ENCODE measurements at regions not wholly inside any gene's neighbourhood (a gene's known extent, or its start where the extent isn't known, plus 50 kb on each side); places are given as distances from the start of the nearest gene placed in this dataset.

DNA sequence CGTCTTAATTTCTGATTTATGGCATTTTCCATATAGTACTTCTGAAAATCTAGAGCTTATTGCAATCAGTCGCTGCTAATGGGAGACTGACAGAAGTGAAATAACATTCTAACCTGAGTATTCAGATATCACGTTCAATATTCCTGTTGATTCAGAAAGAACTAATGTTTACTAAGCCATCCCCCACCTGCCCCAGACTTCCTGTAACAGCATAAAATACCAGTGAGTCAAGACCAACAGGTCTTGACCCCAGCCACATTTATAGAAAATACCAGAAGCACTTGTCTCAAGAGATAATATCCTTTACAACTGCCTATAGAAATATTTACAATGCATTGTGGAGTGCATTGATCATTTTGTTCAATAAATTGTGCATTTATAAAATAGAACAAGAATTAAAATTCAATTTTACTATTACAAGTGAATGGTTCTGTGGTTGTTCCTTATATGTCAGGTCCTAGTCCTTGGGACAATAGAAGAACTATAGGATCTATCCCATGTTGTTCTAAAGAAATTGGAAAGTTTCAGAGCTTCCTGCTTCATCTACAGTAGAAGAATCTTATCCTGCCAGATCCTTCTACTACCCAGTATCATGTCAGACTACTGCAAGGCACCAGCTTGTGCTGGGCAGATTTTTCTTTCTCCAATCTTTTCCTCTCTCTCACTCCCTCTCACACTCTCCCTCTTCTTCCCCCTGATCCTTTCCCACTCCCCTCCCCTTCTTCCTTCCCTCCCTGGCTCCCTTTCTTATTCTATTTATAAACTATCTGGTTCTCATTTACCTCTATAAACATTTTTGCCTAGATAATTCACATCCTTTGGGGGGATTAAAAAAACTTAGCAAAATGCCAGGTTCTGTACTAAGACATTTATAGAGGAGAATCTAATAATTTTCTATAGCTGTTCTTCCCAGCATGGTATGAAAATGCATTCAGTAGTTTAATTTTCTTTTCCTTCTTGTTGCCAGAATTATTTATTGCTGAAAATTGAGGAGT, 629.9 kb downstream of the DIAPH3 start:
- no peak for DNase-seq (ENCODE audit: low read depth in 2 of 2)

DNA sequence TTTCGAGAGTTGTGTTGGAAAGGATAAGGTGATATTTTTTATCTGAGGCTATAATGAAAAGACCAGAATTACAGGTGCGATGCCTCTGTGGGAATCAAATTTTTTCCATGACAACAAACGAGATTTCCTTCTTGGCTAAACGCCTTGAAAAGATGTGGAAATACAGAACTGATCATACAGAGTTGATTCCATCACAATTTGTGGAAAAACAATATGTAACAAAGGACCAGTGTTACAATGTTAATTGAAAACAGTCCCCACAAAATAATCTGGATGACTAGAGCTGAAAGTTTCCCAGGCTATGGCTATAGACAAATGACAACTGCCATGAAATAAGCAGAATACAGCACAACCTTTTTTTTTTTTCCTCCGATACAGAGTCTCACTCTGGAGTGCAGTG, 628.9 kb downstream of the DIAPH3 start:
- no peak for DNase-seq (ENCODE audit: low read depth in 2 of 2)

GRCh38 chr13:59537500-59537899, 626.2 kb downstream of the DIAPH3 start:
- no peak for DNase-seq (ENCODE audit: low read depth in 2 of 2)

GRCh38 chr13:59538512-59538911, 625.2 kb downstream of the DIAPH3 start:
- DNase-seq (ENCODE audit: low read depth in 2 of 2), result no peak

- no peak for DNase-seq (ENCODE audit: low read depth in 2 of 2)
Observed at GRCh38 chr13:59542303-59542702, 621.4 kb downstream of the DIAPH3 start.

GRCh38 chr13:59543418-59543817, 620.3 kb downstream of the DIAPH3 start:
- no peak for DNase-seq (ENCODE audit: low read depth in 2 of 2)

DNA sequence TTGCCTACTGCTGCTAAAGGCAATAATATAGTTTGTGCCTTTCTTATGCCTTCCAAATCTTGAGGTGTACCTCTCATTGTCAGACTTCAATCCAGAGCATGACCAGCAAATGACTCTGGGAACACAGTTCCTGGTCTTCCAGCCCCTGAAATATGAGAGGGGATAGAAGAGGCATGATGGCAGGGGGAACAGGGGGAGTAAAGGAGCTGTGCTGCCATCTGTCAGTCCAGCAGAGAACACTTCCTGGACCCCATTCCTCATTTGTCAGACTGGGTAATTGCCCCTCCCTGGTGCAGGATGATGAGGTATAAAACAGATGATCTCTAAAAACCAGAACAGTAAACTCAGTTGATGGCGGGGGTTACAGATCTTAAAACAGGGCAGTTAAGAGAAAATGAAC, 618.7 kb downstream of the DIAPH3 start:
- DNase-seq (ENCODE audit: low read depth in 2 of 2), result no peak

DNA sequence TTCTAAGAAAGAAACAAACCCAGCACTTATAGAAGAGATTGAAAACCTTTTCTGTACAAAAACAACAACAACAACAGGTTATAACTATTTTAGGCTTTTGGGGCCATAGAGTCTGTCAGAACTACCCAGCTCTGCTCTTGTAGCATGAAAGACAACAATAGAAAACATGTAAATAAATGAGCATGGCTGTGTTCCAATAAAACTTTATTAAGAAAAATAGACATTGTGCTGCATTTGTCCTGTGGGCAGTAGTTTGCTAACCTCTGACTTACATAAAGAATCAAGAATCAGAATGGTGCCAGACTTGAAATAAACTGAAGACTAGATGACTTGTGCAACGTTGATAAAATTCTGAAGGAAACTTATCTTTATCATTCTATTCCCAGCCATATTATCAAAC, 617.5 kb downstream of the DIAPH3 start:
- DNase-seq (ENCODE audit: low read depth in 2 of 2), result no peak

GRCh38 chr13:59547950-59548349, 615.8 kb downstream of the DIAPH3 start:
- no peak for DNase-seq (ENCODE audit: low read depth in 2 of 2)

GRCh38 chr13:59562924-59563323, 600.8 kb downstream of the DIAPH3 start:
- DNase-seq (ENCODE audit: low read depth in 2 of 2), result no peak

DNA sequence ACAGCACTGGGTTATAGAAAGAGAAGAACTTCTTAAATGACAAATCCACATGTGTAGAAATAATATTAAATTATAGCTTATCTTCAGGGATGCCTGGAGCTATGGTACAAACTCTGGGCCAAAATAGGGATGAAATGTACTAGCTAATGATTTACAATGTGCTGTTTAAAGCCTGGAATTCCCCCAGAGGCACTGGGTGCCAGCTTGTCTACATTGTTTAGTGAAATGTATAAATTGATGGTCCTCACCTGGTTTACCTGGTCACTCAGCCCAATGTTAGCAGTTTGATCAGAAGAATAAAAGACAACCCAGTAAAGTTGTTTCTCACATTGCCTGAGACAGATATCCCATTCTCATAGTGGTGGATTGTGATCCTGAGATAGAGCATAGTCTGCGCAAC, 597.2 kb downstream of the DIAPH3 start:
- no peak for DNase-seq (ENCODE audit: low read depth in 2 of 2)

- DNase-seq (ENCODE audit: low read depth in 2 of 2), result no peak
Observed at GRCh38 chr13:59568306-59568705, 595.4 kb downstream of the DIAPH3 start.

DNA sequence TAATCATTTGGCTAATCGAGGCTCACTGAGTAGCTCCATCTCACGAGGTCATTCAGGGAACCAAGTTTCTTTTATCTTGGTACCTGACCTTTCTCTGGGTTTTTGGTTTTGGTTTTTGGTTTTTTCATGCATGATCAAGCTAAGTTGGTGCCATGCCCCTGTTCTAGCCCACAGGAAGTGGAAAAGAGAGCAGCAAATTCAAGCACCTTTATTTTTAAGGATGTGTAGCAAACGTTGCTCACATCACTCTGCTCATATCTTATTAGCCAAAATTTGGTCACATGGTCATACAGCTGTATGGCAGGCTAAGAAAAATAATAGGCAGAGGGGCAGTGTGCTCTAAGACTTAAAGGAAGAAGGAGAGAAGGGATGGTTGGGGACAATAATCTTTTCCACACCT, 593.5 kb downstream of the DIAPH3 start:
- DNase-seq (ENCODE audit: low read depth in 2 of 2), result no peak

DNA sequence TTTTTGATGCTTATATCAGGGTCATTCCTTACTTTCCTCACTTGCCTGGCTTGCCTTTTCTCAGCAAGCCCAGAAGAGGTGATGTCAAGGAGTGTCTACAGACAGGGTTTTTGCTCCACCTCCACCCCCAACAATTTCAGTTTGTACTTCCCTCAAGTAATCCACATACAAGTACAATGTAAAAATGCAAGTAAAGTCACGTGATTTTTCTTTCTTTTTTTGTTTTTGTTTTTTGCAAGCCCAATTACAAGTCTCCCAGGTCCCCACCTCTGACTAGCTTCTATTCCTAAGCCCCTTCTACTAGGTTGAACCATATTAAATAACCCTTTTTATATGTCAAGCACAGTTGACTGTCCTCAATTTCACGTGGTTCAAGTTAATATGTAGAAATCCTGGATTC, 579.6 kb downstream of the DIAPH3 start:
- DNase-seq (ENCODE audit: low read depth in 2 of 2), result no peak

DNA sequence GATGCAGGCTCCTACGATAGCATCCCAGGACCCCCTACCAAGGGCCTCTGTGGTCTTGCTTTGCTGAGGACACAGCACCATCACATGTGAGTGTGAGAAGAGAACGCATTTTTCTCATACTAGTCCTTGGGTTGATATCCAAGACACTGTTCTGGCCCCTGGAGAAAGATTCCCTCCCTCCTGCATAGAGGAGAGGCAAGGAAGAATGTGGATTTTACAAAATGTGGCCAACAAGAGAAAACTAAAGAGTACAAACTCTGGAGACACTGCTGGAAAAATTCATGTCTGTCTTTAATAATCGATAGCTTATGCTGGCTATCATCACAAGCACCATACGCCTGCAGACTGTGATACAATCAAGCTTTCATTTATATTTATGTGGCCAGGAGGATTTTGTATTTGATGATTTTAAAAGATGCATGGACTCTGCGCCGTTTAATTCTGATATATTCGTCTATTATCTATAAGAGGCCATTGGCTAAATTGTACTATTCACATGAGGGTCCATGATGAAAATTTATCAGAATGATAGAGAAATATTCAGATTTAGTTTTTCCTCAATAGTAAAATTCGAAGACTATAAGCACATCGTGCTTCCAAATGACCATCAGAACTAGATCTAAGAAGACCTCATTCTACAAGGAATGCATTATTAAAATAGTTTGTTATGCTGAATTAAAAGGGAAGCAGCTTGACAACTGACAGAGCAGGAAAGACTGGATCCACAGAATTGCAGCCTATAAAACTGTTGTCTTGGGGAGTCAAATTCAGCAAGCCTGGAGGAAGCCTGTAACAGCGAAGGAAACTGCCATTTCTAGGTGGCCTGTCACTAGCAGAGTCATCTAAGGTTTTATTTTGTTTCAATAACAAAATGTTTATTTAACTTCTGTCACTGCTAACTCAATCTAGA, 578.7 kb downstream of the DIAPH3 start:
- no peak for DNase-seq (ENCODE audit: low read depth in 2 of 2)

- DNase-seq (ENCODE audit: low read depth in 2 of 2), result no peak
Observed at GRCh38 chr13:59587030-59587429, 576.7 kb downstream of the DIAPH3 start.

DNA sequence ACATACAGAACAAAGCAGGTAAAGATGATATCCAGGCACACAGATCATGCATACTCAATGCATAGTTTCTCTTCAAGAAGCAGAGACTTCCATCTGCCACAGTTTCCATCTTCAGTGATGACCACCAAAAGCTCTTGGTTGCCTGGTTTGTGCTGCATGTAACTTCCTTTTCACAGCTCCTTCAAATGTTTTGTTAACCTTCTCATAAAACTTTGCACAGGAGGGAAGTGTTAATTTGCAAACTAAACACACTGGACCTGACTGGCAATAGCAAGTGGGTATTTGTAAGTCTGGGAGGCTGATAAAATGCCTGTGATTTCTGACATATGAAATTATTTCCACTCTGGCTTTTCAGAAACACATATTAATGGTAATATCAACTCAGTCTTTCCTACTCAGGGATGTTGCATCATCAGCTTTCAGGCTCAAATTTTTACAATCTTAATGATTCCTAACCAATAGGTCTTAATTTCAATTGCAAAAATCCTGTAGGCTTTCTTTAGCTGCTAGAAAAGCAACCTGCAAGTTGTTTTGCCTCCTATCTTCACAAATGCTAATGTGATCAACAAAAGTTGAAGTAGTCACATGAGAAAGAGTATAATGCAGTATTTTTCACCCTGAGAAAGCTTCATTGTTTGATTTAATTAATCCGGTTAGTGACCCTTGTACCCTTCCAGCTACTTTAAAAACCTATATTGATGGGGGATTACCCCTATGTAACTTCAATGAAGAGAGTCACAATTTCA, 575.6 kb downstream of the DIAPH3 start:
- DNase-seq (ENCODE audit: low read depth in 2 of 2), result no peak

- no peak for DNase-seq (ENCODE audit: low read depth in 2 of 2)
Observed at GRCh38 chr13:59588717-59589067, 575.0 kb downstream of the DIAPH3 start.

GRCh38 chr13:59601993-59602392, 561.7 kb downstream of the DIAPH3 start:
- DNase-seq (ENCODE audit: low read depth in 2 of 2), result no peak

DNA sequence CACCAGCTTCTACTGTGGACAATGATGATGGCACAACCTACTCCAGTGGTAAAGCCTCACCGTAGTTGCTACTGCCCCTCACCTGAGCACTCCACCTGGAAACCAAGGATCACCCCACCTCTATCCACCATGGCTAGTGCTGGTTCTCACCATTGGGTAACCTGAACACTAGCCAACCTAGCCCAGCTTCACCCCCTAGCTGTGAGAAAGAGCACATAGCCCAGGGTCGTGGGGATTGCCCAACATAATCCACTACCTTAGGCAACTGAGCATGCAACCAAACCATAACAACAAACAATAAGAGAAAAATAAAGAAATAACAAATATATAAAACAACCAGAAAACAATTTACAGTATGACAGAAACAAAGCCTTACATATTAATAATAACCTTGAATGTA, 560.1 kb downstream of the DIAPH3 start:
- DNase-seq (ENCODE audit: low read depth in 2 of 2), result no peak

GRCh38 chr13:59607172-59607571, 556.6 kb downstream of the DIAPH3 start:
- DNase-seq (ENCODE audit: low read depth in 2 of 2), result no peak

- DNase-seq (ENCODE audit: low read depth in 2 of 2), result no peak
Observed at GRCh38 chr13:59607780-59608233, 555.9 kb downstream of the DIAPH3 start.

Data from activated CD8-positive, alpha-beta memory T cell treated with anti-CD3 and anti-CD28 coated beads for 4 hours (primary cell).